AG04449 (cell line): ENCODE measurements at regions not wholly inside any gene's neighbourhood (a gene's known extent, or its start where the extent isn't known, plus 50 kb on each side); places are given as distances from the start of the nearest gene placed in this dataset.

Experiments
- CTCF ChIA-PET: fragments of 350-600 bp; formaldehyde crosslinking; extraction: SDS; loops from one replicate; lab custom pipeline; 2021; ENCODE audit warnings: antibody characterized with exemption; lab: Yijun Ruan, JAX
- POLR2A ChIA-PET: fragments of 400-600, 350-600 bp; formaldehyde crosslinking; extraction: SDS; loops from one replicate; lab custom pipeline; 2020; ENCODE audit warnings: antibody characterized with exemption, inconsistent platforms; lab: Yijun Ruan, JAX
- DNase-seq: peaks from one replicate; pipeline ENCODE4 v3.0.0-alpha.2; 2010; ENCODE audit warnings: low read depth, low spot score
- H3K4me3 ChIP-seq: 2 replicates; pipeline ENCODE4 v1.5.1; 2011; ENCODE audit warnings: low read depth, mild to moderate bottlenecking, control low read depth, low read length
- CTCF ChIP-seq: IDR thresholded peaks from one replicate; pipeline ENCODE4 v1.5.1; 2011; ENCODE audit warnings: mild to moderate bottlenecking, moderate library complexity, low read length, control low read depth, inconsistent platforms; ENCODE audit not compliant: insufficient read depth; ENCODE audit errors: missing control alignments

DNA sequence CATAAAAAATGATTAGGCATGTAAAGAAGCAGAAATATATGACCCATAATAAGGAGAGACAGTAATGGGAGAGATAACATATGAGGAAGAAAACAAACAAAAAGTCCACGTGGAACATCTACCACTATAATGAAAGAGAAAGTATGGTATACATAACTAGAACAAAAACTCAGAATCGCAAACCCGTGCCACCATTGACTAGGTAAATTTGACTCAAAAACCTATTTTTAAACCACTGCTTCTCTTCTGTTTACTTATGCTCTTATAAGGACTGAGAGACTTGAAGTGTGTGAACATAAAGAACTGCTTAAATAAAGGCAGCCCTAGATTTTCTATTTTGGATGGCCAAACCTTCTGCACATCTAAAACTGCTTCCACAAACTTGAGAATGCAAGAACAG lies 330.7 kb downstream of the CAAP1 start:
- POLR2A ChIA-PET, result no interaction called here
- no peak overlapping the region for H3K4me3 ChIP-seq

DNA sequence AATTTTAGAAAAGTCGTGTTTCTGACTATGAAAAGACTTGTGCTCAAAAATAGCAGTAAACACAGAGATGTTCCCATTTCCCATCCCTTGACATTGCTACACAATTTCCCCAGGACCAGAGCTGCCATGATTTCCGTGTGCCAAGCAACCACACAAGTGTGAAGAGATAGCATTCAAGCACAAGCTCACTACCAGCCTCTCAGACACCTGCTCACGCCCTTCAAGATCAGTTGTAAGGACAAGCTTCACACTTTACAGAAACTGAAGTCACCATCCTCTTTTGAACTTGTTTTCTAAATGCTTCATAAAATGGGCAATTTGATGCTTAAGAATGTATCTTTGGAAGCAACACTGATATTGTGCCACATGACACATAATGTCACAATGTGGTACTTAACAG lies 333.1 kb downstream of the CAAP1 start:
- DNase-seq, result no peak
- TF ChIP-seq CTCF, result no peak
- CTCF ChIA-PET, result no interaction called here
- POLR2A ChIA-PET, result no interaction called here
- H3K4me3 ChIP-seq, result no peak overlapping the region

More for the DNA sequence above, 330.7 kb downstream of the CAAP1 start:
- CTCF ChIA-PET, result no interaction called here
- DNase-seq, result no peak
- no peak for TF ChIP-seq CTCF

GRCh38 chr9:26551971-26552370 lies 340.6 kb downstream of the CAAP1 start:
- no peak for DNase-seq
- TF ChIP-seq CTCF, result no peak
- POLR2A ChIA-PET, result no interaction called here
- CTCF ChIA-PET, result no interaction called here
- H3K4me3 ChIP-seq, result no peak overlapping the region

- TF ChIP-seq CTCF, result no peak
- no peak overlapping the region for H3K4me3 ChIP-seq
- ChIA-PET POLR2A (no interaction called here), CTCF (no interaction called here)
- no peak for DNase-seq
These were observed 341.2 kb downstream of the CAAP1 start for GRCh38 chr9:26551451-26551850.

- POLR2A ChIA-PET, result no interaction called here
- no peak overlapping the region for H3K4me3 ChIP-seq
- TF ChIP-seq CTCF, result no peak
- CTCF ChIA-PET, result no interaction called here
- DNase-seq, result no peak
These were observed 343.8 kb downstream of the CAAP1 start for GRCh38 chr9:26548781-26549290.

GRCh38 chr9:26539867-26540493 lies 352.6 kb downstream of the CAAP1 start:
- H3K4me3 ChIP-seq, result no peak overlapping the region
- no peak for DNase-seq
- ChIA-PET CTCF (no interaction called here), POLR2A (no interaction called here)
- TF ChIP-seq CTCF, result no peak
